ENCODE measurements at regions not wholly inside any gene's neighbourhood (a gene's known extent, or its start where the extent isn't known, plus 50 kb on each side); places are given as distances from the start of the nearest gene placed in this dataset.

DNA sequence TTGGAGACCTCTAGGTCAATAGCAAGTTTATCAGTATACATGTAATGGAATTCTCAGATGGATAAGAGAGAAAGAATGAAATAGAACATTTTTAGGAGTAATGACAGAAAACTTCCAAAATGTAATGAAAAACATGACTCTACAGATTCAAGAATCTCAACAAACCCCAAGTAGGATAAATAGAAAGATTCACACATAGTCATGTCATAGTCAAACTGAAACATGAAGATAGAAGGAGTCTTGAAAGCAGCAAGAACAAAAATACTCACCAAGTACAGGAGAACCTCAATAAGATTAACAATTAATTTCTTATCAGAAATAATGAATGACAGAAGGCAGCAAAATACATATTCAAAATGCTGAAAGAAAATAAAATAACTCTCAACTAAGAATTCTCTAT lies 164.5 kb downstream of the SPATA31D1 start:
- Histone ChIP-seq H3K4me2 (ENCODE audit: low read depth, low read length, poor library complexity, severe bottlenecking) (no peak overlapping the region), H3K27ac (ENCODE audit: low read depth, low read length) (no peak overlapping the region)
- TF ChIP-seq, protein P1, sequence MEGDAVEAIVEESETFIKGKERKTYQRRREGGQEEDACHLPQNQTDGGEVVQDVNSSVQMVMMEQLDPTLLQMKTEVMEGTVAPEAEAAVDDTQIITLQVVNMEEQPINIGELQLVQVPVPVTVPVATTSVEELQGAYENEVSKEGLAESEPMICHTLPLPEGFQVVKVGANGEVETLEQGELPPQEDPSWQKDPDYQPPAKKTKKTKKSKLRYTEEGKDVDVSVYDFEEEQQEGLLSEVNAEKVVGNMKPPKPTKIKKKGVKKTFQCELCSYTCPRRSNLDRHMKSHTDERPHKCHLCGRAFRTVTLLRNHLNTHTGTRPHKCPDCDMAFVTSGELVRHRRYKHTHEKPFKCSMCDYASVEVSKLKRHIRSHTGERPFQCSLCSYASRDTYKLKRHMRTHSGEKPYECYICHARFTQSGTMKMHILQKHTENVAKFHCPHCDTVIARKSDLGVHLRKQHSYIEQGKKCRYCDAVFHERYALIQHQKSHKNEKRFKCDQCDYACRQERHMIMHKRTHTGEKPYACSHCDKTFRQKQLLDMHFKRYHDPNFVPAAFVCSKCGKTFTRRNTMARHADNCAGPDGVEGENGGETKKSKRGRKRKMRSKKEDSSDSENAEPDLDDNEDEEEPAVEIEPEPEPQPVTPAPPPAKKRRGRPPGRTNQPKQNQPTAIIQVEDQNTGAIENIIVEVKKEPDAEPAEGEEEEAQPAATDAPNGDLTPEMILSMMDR (IDR thresholded peaks at IDR 0.05; ENCODE audit: insufficient read depth, low read length, poor library complexity, severe bottlenecking), result no peak
- no peak for TF ChIP-seq EZH2phosphoT487 (conservative IDR thresholded peaks at IDR 0.05; ENCODE audit: low read length)

DNA sequence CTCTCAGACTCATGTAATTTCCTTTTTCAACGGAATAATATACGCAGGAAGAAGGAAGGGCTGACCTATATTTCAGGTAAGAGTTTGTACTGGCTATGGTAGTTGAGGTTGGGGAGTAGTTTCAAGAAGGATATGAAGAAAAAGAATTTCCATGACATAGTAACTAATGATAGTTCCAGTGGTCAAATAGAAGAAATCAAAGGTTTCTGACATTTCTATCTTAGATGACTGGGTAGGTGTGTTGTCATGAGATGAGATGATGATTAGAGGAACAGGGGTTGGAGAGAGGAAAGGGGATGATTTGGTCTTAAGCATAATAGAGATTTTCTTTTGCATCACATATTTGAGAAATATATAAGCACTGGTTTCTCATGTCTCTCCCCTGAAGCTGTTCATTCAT lies 166.0 kb downstream of the SPATA31D1 start:
- Histone ChIP-seq H2AFZ (ENCODE audit: low read depth, low read length, severe bottlenecking) (no peak overlapping the region), H3K36me3 (ENCODE audit: low read length) (no peaks in the 10 kb centered on the region), H3K4me2 (ENCODE audit: low read depth, low read length, poor library complexity, severe bottlenecking) (no peak overlapping the region), H3K27ac (ENCODE audit: low read depth, low read length) (no peak overlapping the region), H3K27me3 (ENCODE audit: low read length) (no peaks in the 10 kb centered on the region), H3K9me3 (ENCODE audit: insufficient read depth, low read length) (no peaks in the 10 kb centered on the region), H3F3A (ENCODE audit: insufficient read depth) (no peaks in the 10 kb centered on the region), H4K20me1 (ENCODE audit: low read depth, low read length) (no peaks in the 10 kb centered on the region), H3K4me3 (ENCODE audit: insufficient read depth, low read length, poor library complexity, severe bottlenecking) (no peak overlapping the region), H3K9ac (ENCODE audit: low read length) (no peak overlapping the region), H3K9me2 (replicated peaks; ENCODE audit: insufficient read depth, low read length) (no peaks in the 10 kb centered on the region), H3K79me2 (ENCODE audit: insufficient read depth, low read length) (no peaks in the 10 kb centered on the region)
- TF ChIP-seq EZH2phosphoT487 (conservative IDR thresholded peaks at IDR 0.05; ENCODE audit: low read length), result no peak
- TF ChIP-seq, protein P1 (IDR thresholded peaks at IDR 0.05; ENCODE audit: insufficient read depth, low read length, poor library complexity, severe bottlenecking), result no peak

More for the DNA sequence above, 164.5 kb downstream of the SPATA31D1 start:
- Histone ChIP-seq H3K27me3 (ENCODE audit: low read length) (no peaks in the 10 kb centered on the region), H3K9ac (ENCODE audit: low read length) (no peak overlapping the region), H3K9me2 (replicated peaks; ENCODE audit: insufficient read depth, low read length) (no peaks in the 10 kb centered on the region), H4K20me1 (ENCODE audit: low read depth, low read length) (no peaks in the 10 kb centered on the region), H3F3A (ENCODE audit: insufficient read depth) (no peaks in the 10 kb centered on the region), H3K9me3 (ENCODE audit: insufficient read depth, low read length) (no peaks in the 10 kb centered on the region), H3K79me2 (ENCODE audit: insufficient read depth, low read length) (no peaks in the 10 kb centered on the region), H3K4me3 (ENCODE audit: insufficient read depth, low read length, poor library complexity, severe bottlenecking) (no peak overlapping the region), H3K36me3 (ENCODE audit: low read length) (no peaks in the 10 kb centered on the region), H2AFZ (ENCODE audit: low read depth, low read length, severe bottlenecking) (no peak overlapping the region)

DNA sequence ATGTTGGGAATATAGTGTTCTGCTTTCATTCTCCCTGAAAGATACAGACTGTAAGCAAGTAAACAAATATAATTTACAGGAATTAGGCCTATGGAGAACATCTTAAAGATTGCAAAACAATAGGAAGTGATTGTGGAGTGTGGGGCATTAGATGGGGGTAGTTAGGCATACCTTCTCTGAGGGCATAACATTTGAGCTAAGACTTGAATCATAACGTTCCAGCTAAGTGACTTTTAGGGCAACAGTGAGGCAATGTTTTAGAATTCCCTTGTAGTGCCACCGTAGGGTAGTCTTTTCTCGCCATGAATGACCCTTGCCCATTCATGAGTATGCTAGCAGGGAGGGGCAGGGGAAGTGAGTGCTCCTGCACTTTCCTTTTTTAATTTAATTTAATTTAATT lies 173.3 kb downstream of the SPATA31D1 start:
- H3K9me3 ChIP-seq (ENCODE audit: insufficient read depth, low read length), result no peaks in the 10 kb centered on the region
- H3K9me2 ChIP-seq (replicated peaks; ENCODE audit: insufficient read depth, low read length), result no peaks in the 10 kb centered on the region
- no peaks in the 10 kb centered on the region for H3K36me3 ChIP-seq (ENCODE audit: low read length)
- TF ChIP-seq EZH2phosphoT487 (conservative IDR thresholded peaks at IDR 0.05; ENCODE audit: low read length), result no peak
- TF ChIP-seq, protein P1 (IDR thresholded peaks at IDR 0.05; ENCODE audit: insufficient read depth, low read length, poor library complexity, severe bottlenecking), result no peak
- H3K27ac ChIP-seq (ENCODE audit: low read depth, low read length), result no peak overlapping the region
- H4K20me1 ChIP-seq (ENCODE audit: low read depth, low read length), result no peaks in the 10 kb centered on the region
- H3K4me2 ChIP-seq (ENCODE audit: low read depth, low read length, poor library complexity, severe bottlenecking), result no peak overlapping the region
- no peaks in the 10 kb centered on the region for H3K27me3 ChIP-seq (ENCODE audit: low read length)
- H3K9ac ChIP-seq (ENCODE audit: low read length), result no peak overlapping the region
- H2AFZ ChIP-seq (ENCODE audit: low read depth, low read length, severe bottlenecking), result no peak overlapping the region
- H3K79me2 ChIP-seq (ENCODE audit: insufficient read depth, low read length), result no peaks in the 10 kb centered on the region
- H3K4me3 ChIP-seq (ENCODE audit: insufficient read depth, low read length, poor library complexity, severe bottlenecking), result no peak overlapping the region
- H3F3A ChIP-seq (ENCODE audit: insufficient read depth), result no peaks in the 10 kb centered on the region
